GM04504 (cell line): ENCODE measurements at regions not wholly inside any gene's neighbourhood (a gene's known extent, or its start where the extent isn't known, plus 50 kb on each side); places are given as distances from the start of the nearest gene placed in this dataset.
"Not testable (repeated sequence)": the region's sequence is repeated elsewhere in the genome, so short reads cannot be mapped to it uniquely, and the experiment has no call there.

Experiments
- DNase-seq: peaks from one replicate; pipeline ENCODE4 v3.0.0-alpha.2; 2012; ENCODE audit warnings: low read depth

GRCh38 chr13:66152596-66152995 is 1077.5 kb downstream of the PCDH9 start:
- no peak for DNase-seq

GRCh38 chr13:66144357-66144756 is 1085.8 kb downstream of the PCDH9 start:
- DNase-seq, result not testable (repeated sequence)

GRCh38 chr13:66139701-66140100 is 1090.4 kb downstream of the PCDH9 start:
- no peak for DNase-seq

DNA sequence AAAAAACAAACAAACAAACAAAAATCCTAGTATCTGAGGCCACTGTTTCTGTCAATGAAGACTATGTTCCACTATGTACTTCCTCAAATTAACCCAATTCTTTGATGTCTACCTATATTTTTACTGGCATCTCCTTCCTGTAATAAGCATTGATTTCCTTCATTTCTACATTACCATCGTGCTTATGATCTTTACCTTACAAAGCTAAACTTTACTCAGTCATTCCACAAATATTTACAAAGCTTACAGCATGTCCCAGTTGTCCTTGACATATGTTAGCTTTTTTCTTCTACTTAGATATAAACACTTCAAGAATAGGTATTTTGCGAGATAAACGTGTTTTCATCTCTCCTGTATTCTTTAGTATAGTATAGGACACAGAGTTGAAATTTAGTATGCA is 1090.9 kb downstream of the PCDH9 start:
- DNase-seq, result no peak

- DNase-seq, result no peak
These were observed 1091.8 kb downstream of the PCDH9 start for GRCh38 chr13:66138172-66138811.

DNA sequence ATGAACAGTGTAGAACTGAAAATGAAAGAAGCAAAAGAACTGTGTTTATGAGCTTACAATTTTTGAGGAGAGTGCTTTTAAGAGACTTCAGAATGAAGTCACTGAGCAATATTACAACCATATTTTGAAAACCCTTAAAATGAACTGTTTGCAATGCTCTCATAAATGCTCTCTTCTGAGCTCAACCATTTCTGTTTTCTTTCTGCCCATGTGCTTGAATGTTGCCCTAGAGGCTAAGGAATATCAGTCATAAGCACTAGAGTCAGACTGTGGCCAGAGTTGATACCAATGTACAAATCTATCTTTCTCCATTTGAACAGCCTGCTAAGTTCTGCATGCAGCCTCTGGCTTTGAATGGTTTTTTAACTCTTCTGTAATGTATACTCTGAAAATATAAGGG is 1092.8 kb downstream of the PCDH9 start:
- DNase-seq, result no peak

GRCh38 chr13:66128692-66129269 is 1101.4 kb downstream of the PCDH9 start:
- no peak for DNase-seq

DNA sequence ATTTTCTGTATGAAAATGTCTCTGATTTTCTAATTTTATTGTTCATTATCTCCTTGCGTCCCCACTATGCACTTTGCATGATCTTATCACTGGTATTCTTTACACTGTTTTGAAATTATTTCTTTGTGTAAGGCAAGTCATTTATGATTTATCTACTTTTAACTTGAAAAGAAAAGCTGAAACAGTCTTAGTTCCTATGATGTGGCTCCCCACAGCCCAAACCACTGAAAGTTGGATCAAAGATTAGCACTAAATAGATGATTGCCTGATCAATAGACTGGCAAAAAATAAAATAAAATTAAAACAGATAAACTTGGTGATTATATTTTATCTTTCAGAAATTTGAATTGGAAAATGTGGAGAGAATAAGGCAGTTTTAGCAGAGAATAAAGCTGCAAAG is 1101.9 kb downstream of the PCDH9 start:
- no peak for DNase-seq

DNA sequence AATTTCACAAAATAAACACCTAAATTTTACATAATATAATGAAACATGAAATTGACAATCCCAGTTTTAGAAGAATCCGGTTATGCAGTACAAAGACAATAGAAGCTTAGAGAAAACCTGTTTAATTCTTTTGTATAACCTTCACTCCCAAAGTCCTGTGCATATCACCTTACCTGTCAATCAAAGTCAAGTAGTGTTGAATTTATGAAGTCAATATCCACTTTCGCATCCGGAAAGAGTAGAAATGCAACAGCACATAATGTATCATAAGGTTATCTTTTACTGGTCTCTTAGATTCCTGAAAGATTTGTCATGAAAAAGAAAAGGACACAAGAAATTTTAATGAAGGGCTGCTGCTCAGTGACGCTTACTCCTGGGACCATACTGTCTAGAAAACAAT is 1112.6 kb downstream of the PCDH9 start:
- DNase-seq, result no peak

DNA sequence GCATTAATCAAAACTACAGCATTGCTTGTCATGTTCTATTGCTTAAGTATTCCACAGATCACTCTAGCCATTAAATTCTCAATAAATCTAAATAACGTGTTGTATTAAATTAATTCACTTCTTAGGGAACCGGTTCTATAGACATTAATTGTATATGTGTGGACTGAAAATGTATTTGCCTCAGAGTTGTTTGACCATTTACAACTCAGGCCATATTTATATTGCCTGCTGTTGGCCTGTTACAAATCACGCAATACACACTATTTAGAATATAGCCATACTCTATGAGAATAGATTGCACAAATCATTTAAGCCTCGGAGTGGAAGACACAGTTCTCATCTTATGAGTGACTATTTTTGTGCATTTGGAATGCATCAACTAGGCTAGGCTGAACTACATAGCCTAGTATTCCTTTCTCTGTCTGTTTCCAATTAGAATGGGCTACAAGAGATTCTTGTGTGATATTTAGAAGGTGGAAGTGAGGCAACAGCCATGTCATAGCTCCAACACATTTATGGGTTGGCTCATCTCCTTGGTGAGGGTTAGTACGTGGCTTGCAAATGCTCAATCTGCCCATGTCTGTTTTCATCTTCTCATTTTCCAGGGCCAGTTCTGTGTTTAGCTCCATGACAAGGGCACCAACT is 1116.1 kb downstream of the PCDH9 start:
- DNase-seq, result peak; percentile 64

DNA sequence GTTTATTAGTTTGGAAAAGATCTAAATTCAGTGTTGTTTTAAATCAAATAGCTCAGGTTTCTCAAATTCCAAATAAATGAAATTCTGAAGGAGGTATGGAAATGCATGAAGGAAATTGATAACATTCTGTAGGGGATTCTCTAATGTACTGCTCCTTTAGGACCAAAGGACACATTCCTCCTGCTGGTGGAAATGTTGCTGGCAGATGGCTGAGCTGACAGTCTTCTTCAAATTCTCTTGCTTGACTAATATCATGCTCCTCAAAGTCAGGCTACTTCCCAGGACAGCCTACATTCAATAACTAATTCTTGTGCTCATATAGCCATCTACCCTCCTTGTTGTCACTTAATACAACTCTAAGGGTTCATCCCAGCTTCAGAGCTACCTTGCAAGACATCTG is 1118.5 kb downstream of the PCDH9 start:
- DNase-seq, result no peak

DNA sequence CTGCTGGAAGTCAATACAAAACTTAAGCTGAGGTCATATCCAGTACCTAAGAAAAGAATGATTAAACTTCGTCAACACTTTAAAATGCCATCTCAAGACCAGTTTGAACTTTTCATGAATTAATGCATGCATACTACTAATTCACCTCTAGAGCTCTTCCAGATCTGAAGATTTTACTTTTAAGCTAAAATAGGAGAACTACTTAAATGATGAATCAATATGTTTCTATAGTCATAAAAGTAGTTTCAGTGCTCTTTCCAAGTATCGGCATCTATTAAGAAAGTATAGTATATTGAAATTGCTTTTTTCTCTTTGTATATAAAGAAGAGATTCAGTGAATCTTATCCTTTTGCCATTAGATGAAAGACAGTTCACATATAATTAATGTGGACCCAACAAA is 1123.9 kb downstream of the PCDH9 start:
- DNase-seq, result no peak

DNA sequence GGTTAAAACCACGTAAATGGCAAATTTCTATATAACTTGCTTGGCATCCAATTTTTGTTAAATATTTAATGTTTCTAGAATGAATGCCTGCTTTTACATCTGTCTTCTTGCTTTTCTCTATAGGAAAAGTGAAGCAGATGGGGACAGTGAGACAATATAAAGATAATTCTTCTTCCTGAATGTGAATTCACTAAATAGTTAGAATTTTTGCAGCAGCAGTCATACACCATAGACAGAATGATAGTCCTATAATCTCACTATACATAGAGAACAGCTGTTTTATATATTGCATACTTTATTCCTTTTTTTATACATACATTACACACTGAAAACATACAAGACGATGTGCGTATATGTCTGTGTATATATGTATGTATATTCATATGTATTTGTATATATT is 1127.3 kb downstream of the PCDH9 start:
- no peak for DNase-seq

GRCh38 chr13:66099825-66100224 is 1130.3 kb downstream of the PCDH9 start:
- no peak for DNase-seq

GRCh38 chr13:66098931-66099628 is 1131.1 kb downstream of the PCDH9 start:
- DNase-seq, result no peak

GRCh38 chr13:66089711-66090110 is 1140.4 kb downstream of the PCDH9 start:
- DNase-seq, result no peak

DNA sequence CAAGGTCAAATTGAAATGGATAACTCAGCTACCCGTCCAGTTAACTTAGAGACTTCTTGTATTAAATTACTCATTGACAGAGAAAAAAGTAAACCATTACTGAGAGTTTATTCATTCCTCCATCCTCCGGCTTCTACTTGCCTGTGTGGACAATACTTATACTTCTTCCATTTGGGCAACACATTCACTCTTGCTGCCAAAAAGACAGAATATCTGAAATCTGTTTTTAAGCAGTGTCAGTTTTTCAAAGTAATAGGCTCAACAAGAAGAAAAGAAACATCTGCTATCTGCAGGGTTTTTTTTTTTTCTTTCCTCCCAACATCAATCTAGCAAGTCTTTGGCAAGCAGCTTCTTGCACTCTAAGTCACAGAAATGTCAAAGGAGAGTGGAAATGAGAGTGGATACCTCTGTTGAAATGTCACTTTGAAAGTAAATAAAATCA is 1142.8 kb downstream of the PCDH9 start:
- DNase-seq, result no peak

DNA sequence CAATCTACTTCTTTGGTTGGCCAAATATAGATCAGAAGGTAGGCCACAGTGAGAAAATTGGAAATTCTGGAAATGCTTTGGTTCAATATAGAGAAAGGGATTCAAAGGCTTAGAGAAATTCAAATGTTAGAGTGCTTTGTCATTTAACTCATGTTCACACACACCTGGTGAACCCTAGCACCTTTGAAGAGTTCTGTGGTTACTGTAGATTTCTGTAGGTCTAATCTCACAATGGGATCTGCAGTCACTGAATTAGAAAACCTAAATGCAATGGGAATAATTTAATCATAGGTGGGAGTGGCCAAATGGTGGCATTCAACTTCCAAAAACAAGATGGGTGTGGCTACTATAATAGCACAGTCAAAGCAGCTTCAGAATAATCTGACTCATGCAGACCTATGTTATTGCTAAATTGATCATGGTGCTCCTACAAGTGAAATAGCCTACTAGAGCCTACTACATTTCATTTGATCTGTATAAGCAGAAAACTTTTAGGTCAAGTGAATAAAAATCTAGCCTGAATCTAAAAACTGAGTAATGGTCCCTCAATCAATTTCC is 1152.9 kb downstream of the PCDH9 start:
- no peak for DNase-seq

DNA sequence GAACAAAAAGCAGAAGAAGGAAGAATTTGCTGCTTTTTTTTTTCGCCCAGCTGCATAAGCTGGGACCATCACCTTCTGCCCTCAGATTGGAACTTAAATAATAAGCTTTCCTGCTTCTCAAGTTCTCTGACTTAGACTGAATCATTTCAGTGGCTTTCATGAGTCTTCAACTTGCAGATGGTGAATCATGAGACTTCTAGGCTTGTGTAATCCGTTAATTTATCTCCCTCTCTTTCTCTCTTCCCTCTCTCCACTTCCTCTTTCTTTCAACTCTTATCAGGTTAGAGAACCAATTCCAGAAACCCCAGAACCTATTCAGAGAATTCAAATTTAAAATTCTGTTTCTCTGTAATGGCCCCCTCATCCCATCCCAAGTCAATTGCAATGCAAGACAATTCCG is 1153.7 kb downstream of the PCDH9 start:
- DNase-seq, result no peak

- no peak for DNase-seq
These were observed 1156.0 kb downstream of the PCDH9 start for GRCh38 chr13:66074018-66074615.

GRCh38 chr13:66072097-66072496 is 1158.0 kb downstream of the PCDH9 start:
- DNase-seq, result not testable (repeated sequence)

DNA sequence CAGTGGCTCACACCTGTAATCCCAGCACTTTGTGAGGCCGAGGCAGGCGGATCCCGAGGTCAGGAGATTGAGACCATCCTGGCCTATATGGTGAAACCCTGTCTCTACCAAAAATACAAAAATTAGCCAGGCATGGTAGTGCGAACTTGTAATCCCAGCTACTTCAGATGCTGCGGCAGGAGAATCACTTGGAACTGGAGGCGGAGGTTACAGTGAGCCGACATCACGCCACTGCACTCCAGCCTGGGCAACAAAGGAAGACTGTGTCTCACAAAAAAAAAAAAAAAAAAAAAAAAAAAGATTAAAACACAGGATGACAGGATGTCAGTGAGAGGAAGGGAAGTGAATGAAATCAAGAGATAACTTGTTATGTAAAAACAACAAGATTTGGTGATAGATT is 1158.5 kb downstream of the PCDH9 start:
- DNase-seq, result no peak
